ENCODE measurements at regions not wholly inside any gene's neighbourhood (a gene's known extent, or its start where the extent isn't known, plus 50 kb on each side); places are given as distances from the start of the nearest gene placed in this dataset.
"Not testable (repeated sequence)": the region's sequence is repeated elsewhere in the genome, so short reads cannot be mapped to it uniquely, and the experiment has no call there.

DNA sequence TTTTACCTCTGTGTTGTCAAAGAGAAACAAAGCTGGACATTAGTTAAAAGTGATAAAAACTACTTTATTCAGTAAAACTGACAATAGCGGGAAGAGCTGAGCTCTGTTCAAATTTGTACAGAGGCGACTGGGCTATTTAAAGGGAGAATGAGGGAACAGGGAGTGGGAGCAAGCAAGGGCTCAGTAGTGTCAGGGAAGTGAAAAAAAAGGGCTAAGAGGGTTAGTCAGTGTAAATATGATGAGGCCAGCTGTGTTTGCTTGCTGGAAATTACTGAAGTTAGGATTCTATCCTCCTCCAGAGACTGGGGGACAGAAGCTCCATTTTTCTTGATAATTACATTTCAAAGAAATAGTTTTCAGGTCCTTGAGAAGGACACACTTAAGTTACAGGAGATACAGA is 232.5 kb downstream of the SH2D4B start:
- H3K27me3 Mint-ChIP-seq (ENCODE audit: low read depth): peaks cover 15% of the 10 kb centered on the region
- H3K36me3 Mint-ChIP-seq (ENCODE audit: low read depth): no peaks in the 10 kb centered on the region
- no peak overlapping the region for H3K4me3 Mint-ChIP-seq
- no peaks in the 10 kb centered on the region for H3K9me3 Mint-ChIP-seq
- H3K4me1 Mint-ChIP-seq (ENCODE audit: low read depth): no peaks in the 10 kb centered on the region
- H3K27ac Mint-ChIP-seq: no peak overlapping the region

DNA sequence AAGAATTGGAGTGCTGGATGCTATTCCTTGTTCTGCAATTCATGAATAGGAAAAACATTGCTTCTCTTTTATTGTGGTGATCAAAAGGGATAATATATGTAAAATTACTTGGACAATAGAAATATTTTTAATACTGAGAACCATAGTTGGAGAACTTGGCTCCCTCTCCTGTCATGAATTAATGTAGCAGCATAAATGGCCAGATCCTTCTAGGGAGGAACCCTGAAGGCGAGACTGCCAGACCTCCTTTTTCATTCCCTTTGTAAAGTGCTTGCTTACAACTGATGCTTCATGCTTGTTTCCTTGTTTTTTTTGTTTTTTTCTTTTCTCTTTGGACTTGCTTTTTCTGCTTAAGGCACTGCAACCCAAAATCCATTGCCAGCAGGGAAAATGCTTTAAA is 233.6 kb downstream of the SH2D4B start:
- peaks cover 15% of the 10 kb centered on the region for H3K27me3 Mint-ChIP-seq (ENCODE audit: low read depth)
- no peaks in the 10 kb centered on the region for H3K36me3 Mint-ChIP-seq (ENCODE audit: low read depth)
- H3K4me1 Mint-ChIP-seq (ENCODE audit: low read depth): no peaks in the 10 kb centered on the region
- no peak overlapping the region for H3K4me3 Mint-ChIP-seq
- no peak overlapping the region for H3K27ac Mint-ChIP-seq
- H3K9me3 Mint-ChIP-seq: no peaks in the 10 kb centered on the region

DNA sequence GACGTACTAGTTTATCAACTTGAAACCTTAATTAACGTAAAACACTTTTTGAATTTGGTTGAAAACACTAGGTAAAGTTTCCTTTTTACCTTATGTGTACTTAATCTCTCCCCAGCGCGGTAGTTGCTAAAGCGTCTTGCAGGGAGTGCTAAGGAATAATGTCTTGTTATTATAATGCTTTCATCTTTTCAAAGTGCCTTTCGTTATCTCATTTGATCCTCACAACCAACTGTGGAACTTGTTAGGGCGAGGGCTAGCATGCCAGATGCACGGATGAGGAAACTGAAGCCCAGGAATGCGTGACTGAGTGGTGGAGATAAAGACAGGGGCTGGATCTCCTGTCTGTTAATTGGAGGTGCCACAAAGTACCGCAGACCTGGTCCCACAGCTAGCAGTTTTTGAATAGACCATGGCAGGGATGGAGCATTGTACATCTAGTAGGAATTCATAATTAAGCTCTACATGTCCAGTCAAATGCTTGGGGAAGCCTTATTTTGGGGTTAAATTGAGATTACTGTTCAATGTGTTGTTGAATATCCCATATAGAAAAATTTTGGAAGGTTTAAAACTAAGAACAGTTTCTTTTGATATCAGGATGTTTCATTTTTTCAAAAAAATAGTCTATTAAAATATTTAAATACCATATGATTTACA is 234.3 kb downstream of the SH2D4B start:
- H3K27ac Mint-ChIP-seq: no peak overlapping the region
- H3K36me3 Mint-ChIP-seq (ENCODE audit: low read depth): no peaks in the 10 kb centered on the region
- peaks cover 13% of the 10 kb centered on the region for H3K27me3 Mint-ChIP-seq (ENCODE audit: low read depth)
- no peak overlapping the region for H3K4me3 Mint-ChIP-seq
- no peaks in the 10 kb centered on the region for H3K9me3 Mint-ChIP-seq
- no peaks in the 10 kb centered on the region for H3K4me1 Mint-ChIP-seq (ENCODE audit: low read depth)

DNA sequence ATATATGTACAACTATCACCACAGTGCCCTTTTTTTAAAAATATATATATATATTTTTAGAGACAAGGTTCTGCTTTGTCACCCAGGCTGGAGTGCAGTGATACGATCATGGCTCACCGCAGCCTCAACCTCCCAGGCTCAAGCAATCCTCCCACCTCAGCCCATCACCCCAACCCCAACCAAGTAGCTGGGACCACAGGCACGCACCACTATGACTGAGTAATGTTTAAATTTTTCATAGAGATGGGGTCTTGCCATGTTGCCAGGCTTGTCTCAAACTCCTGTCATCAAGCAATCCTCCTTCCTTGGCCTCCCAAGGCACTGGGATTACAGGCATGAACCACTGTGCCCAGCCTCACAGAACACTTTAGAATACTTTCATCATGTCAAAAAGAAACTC is 234.9 kb downstream of the SH2D4B start:
- Mint-ChIP-seq H3K4me3 (no peak overlapping the region), H3K36me3 (ENCODE audit: low read depth) (no peaks in the 10 kb centered on the region), H3K27me3 (ENCODE audit: low read depth) (peaks cover 11% of the 10 kb centered on the region), H3K4me1 (ENCODE audit: low read depth) (no peaks in the 10 kb centered on the region), H3K9me3 (no peaks in the 10 kb centered on the region), H3K27ac (no peak overlapping the region)

DNA sequence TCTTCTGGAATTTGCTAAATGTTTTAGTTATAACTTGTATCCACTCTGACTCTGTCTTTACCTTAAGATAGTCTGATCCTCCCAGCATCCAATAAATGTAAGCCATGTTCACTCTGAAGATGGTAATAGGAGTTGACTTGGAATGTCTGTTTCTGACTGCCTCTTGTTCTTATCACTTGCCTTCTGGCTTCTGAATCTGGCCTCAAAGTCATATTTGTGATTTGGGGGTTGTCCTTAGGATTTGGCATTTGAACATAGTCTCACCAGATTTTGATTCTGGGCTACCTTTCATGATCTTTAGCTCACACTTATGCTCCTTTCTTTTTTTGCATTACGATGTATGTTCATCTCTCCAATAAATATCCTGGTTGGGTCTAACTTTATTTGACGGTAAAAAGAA is 247.0 kb downstream of the SH2D4B start:
- H3K27me3 Mint-ChIP-seq (ENCODE audit: low read depth): peaks cover 5% of the 10 kb centered on the region
- H3K4me1 Mint-ChIP-seq (ENCODE audit: low read depth): no peaks in the 10 kb centered on the region
- H3K4me3 Mint-ChIP-seq: no peak overlapping the region
- H3K9me3 Mint-ChIP-seq: no peaks in the 10 kb centered on the region
- H3K27ac Mint-ChIP-seq: no peak overlapping the region
- no peaks in the 10 kb centered on the region for H3K36me3 Mint-ChIP-seq (ENCODE audit: low read depth)

DNA sequence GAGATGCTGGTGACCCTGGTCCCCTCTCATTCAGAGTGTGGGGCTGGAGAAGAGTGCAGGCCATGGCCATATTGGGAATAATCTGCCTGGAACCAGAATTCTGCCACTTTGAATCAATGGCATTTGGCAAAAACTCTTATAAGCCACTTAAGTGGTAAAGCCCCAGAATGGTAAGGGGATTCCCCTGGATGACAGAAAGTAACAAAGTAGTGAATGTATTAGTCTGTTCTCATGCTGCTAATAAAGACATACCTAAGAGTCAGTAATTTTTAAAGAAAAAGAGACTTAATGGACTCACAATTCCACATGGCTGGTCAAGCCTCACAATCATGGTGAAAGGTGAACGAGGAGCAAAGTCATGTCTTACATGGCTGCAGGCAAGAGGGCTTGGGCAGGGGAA is 248.6 kb downstream of the SH2D4B start:
- Mint-ChIP-seq H3K4me3 (no peak overlapping the region), H3K4me1 (ENCODE audit: low read depth) (no peaks in the 10 kb centered on the region), H3K27ac (no peak overlapping the region)

DNA sequence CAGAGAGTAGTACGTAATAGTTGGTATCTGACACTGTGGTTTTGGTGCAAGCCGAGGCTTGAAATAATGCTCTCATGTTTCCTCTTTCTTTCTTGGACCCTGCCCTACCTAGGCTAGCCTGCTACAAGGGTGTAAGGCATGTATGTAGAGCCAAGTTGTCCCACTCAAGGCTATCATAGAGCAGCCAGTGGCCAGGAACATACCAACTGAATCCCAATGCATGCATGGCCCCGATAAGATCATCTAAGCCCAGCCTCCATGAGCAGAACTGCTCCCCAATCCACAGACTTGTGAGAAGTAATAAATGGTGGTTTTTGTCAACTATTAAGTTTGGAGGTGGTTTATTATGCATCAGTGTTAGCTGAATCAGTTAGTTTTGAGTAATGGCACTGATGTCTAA is 250.2 kb downstream of the SH2D4B start:
- Mint-ChIP-seq H3K27ac (no peak overlapping the region), H3K4me1 (ENCODE audit: low read depth) (no peaks in the 10 kb centered on the region), H3K4me3 (no peak overlapping the region), H3K36me3 (ENCODE audit: low read depth) (no peaks in the 10 kb centered on the region), H3K27me3 (ENCODE audit: low read depth) (no peaks in the 10 kb centered on the region), H3K9me3 (no peaks in the 10 kb centered on the region)

More for the DNA sequence above, 248.6 kb downstream of the SH2D4B start:
- no peaks in the 10 kb centered on the region for H3K9me3 Mint-ChIP-seq
- H3K36me3 Mint-ChIP-seq (ENCODE audit: low read depth): no peaks in the 10 kb centered on the region
- H3K27me3 Mint-ChIP-seq (ENCODE audit: low read depth): peaks cover 3% of the 10 kb centered on the region

DNA sequence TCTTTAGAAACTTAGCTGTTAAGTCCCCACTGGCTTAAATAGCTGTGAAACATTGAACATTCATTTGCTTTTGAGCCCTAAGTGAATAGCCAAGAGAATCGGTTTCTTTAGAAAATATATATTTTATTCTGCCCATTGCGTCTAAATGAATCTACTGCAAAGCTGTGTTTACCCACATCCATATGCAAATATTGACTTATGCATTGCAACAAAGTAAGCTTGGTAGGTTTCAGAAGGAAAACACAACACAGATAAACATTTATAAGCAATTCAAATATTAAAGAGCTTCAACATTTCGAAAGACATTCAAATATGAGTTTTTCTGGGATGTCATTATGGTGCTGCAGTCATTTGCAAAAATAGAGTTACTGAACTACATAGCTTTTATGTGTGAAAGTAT is 257.3 kb downstream of the SH2D4B start:
- H3K27ac Mint-ChIP-seq: no peak overlapping the region
- peaks cover 5% of the 10 kb centered on the region for H3K27me3 Mint-ChIP-seq (ENCODE audit: low read depth)
- no peaks in the 10 kb centered on the region for H3K36me3 Mint-ChIP-seq (ENCODE audit: low read depth)
- no peaks in the 10 kb centered on the region for H3K9me3 Mint-ChIP-seq
- no peaks in the 10 kb centered on the region for H3K4me1 Mint-ChIP-seq (ENCODE audit: low read depth)
- H3K4me3 Mint-ChIP-seq: no peak overlapping the region

DNA sequence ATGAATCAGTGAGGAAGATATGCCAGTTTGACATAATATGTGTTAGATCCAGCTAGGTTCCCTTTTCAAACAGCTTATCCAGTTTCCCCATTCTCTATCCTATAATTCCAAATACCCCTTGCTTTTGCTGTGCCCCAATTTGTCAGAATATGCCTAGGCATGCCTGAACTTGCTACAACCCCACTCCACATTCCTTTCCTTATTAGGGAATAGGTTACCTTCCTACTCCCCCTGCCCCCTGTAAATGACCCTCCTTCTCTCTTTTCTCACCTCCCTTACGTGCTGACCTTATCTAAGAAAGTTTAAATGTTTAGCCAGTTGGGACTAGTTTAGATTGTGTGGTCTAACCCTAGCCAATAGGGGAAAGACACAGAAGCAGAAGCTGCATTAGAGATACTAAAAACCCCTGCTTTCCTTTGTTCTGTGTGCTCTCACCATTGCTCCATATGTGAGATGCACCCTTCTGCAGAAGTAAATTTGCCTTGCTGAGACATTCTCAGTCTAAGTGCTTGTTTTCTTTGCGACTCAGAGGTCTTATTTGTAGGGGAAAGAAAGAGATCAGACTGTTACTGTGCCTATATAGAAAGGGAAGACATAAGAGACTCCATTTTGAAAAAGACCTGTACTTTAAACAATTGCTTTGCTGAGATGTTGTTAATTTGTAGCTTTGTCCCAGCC is 267.8 kb downstream of the SH2D4B start:
- Mint-ChIP-seq H3K27me3 (ENCODE audit: low read depth) (no peaks in the 10 kb centered on the region), H3K27ac (no peak overlapping the region)

DNA sequence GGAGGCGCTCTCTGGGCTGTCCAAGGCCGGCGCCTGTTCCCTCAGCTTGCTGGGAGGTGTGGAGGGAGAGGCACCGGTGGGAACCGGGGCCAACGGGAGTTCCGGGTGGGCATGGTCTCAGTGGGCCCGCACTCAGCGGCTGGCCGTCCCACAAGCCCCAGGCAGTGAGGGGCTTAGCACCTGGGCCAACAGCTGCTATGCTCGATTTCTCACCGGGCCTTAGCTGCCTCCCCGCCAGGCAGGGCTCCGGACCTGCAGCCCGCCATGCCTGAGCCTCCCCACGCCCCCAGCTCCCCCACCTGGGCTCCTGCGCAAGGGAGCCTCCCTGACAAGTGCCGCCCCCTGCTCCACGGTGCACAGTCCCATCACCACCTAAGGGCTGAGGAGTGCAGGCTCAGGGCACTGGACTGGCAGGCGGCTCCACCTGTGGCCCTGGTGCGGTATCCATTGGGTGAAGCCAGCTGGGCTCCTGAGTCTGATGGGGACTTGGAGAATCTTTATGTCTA is 276.5 kb downstream of the SH2D4B start:
- H3K4me3 Mint-ChIP-seq: no peak overlapping the region
- H3K4me1 Mint-ChIP-seq (ENCODE audit: low read depth): no peaks in the 10 kb centered on the region
- no peaks in the 10 kb centered on the region for H3K27me3 Mint-ChIP-seq (ENCODE audit: low read depth)
- H3K36me3 Mint-ChIP-seq (ENCODE audit: low read depth): no peaks in the 10 kb centered on the region
- no peak overlapping the region for H3K27ac Mint-ChIP-seq
- peaks cover 14% of the 10 kb centered on the region for H3K9me3 Mint-ChIP-seq

More for the DNA sequence above, 267.8 kb downstream of the SH2D4B start:
- Mint-ChIP-seq H3K4me3 (no peak overlapping the region), H3K9me3 (peaks cover 5% of the 10 kb centered on the region), H3K4me1 (ENCODE audit: low read depth) (no peaks in the 10 kb centered on the region), H3K36me3 (ENCODE audit: low read depth) (no peaks in the 10 kb centered on the region)

DNA sequence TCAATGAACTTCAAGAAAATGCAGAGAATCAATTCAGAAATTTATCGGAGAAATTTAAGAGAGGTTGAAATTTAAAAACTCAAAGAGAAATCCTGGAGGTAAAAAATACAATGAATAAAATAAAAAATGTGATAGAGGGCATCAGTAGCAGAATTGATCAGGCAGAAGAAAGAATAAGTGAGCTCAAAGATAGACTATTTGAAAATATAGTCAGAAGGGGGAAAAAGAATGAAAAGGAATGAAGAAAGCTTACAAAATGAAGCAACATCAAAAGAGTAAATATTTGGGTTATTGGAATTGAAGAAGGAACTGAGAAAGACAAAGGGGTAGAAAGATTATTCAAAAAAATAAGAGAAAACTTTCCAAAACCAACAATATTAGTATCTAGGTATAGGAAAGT is 291.4 kb downstream of the SH2D4B start:
- Mint-ChIP-seq H3K4me3 (no peak overlapping the region), H3K27me3 (ENCODE audit: low read depth) (no peaks in the 10 kb centered on the region), H3K27ac (no peak overlapping the region), H3K4me1 (ENCODE audit: low read depth) (no peaks in the 10 kb centered on the region), H3K36me3 (ENCODE audit: low read depth) (no peaks in the 10 kb centered on the region), H3K9me3 (peaks cover 18% of the 10 kb centered on the region)

DNA sequence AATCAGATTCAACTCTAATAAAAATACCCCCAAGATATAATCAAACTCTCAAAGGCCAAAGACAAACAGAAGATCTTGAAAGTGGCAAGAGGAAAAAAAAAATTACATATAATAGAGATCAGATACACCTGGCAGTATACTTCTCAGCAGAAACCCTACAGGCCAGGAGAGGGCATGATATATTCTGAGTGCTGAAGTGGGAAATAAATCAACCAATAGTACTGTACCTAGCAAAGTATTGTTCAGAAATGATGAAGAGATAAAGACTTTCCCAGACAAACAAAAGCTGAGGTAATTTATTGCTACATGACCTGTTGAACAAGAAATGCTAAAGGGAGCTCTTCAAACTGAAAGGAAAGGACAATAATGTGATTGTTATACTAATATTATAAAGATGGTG is 291.9 kb downstream of the SH2D4B start:
- H3K36me3 Mint-ChIP-seq (ENCODE audit: low read depth): no peaks in the 10 kb centered on the region
- no peaks in the 10 kb centered on the region for H3K27me3 Mint-ChIP-seq (ENCODE audit: low read depth)
- no peak overlapping the region for H3K4me3 Mint-ChIP-seq
- peaks cover 18% of the 10 kb centered on the region for H3K9me3 Mint-ChIP-seq
- H3K4me1 Mint-ChIP-seq (ENCODE audit: low read depth): no peaks in the 10 kb centered on the region
- no peak overlapping the region for H3K27ac Mint-ChIP-seq

DNA sequence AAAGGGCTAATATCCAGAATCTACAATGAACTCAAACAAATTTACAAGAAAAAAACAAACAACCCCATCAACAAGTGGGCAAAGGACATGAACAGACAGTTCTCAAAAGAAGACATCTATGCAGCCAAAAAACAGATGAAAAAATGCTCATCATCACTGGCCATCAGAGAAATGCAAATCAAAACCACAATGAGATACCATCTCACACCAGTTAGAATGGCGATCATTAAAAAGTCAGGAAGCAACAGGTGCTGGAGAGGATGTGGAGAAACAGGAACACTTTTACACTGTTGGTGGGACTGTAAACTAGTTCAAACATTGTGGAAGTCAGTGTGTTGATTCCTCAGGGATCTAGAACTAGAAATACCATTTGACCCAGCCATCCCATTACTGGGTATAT is 295.0 kb downstream of the SH2D4B start:
- H3K27me3 Mint-ChIP-seq (ENCODE audit: low read depth); H3K4me3 Mint-ChIP-seq; H3K27ac Mint-ChIP-seq; H3K36me3 Mint-ChIP-seq (ENCODE audit: low read depth); H3K4me1 Mint-ChIP-seq (ENCODE audit: low read depth): not testable (repeated sequence)
- peaks cover 18% of the 10 kb centered on the region for H3K9me3 Mint-ChIP-seq

DNA sequence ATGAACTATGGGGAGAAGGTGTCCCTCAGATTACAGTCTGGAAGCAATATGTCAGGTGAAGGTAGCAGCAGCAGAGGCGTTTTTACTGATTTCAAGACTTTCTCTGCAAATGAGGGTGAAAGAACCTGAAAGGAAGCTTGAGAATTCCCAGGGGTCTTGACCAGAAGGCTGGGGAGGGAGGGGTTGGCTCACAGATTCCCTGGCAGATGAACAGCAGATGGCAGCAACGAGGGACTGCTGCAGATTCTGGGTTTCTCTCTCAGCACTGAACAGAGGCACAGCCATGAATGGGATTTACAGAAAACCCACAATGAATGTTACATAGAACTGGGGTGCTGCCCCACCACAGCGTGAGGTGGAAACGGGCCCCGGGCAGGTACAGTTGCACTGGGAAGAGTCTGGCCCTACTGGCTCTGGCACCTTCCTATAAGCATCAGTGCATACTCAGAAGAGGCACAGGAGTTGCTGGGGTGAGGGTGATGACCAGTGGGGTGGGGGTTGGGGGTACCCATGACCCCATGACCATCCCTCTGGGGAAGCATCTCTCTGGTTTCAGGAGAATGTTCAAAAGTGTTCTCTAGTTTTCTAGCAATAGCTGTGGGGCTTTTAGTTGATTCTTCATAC is 317.8 kb downstream of the SH2D4B start:
- H3K4me3 Mint-ChIP-seq: no peak overlapping the region
- no peaks in the 10 kb centered on the region for H3K27me3 Mint-ChIP-seq (ENCODE audit: low read depth)
- H3K9me3 Mint-ChIP-seq: no peaks in the 10 kb centered on the region
- no peak overlapping the region for H3K27ac Mint-ChIP-seq
- H3K4me1 Mint-ChIP-seq (ENCODE audit: low read depth): no peaks in the 10 kb centered on the region
- no peaks in the 10 kb centered on the region for H3K36me3 Mint-ChIP-seq (ENCODE audit: low read depth)

DNA sequence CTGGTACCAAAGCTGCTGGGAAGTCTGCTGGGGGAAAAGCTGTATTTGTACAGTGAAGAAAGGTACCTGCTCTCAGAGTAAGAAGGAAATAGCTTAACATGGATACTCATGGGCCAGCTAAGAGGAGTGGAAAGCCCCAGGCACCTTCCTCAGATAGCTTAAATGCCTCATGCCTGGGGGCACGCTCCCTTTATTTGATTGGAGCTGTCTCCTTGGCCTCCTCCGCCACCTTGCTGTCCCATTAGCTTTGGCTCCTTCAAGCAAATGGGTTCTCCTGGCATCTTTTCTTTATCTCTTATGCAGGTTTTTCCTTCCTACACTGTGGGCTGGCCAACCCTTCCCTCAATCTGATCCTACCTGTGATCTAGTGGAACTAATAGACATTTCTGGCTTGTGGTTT is 318.5 kb downstream of the SH2D4B start:
- Mint-ChIP-seq H3K27me3 (ENCODE audit: low read depth) (no peaks in the 10 kb centered on the region), H3K9me3 (no peaks in the 10 kb centered on the region), H3K4me3 (no peak overlapping the region), H3K36me3 (ENCODE audit: low read depth) (no peaks in the 10 kb centered on the region), H3K27ac (no peak overlapping the region), H3K4me1 (ENCODE audit: low read depth) (no peaks in the 10 kb centered on the region)

All from T-helper 1 cell treated with Interleukin-12 subunit alpha and Interleukin-12 subunit beta and Interleukin-4 antibody, amounts not matched to agents 30 μg/mL and 1 μg/mL, for 36 hours (primary cell).